ENCODE measurements at regions not wholly inside any gene's neighbourhood (a gene's known extent, or its start where the extent isn't known, plus 50 kb on each side); places are given as distances from the start of the nearest gene placed in this dataset.

DNA sequence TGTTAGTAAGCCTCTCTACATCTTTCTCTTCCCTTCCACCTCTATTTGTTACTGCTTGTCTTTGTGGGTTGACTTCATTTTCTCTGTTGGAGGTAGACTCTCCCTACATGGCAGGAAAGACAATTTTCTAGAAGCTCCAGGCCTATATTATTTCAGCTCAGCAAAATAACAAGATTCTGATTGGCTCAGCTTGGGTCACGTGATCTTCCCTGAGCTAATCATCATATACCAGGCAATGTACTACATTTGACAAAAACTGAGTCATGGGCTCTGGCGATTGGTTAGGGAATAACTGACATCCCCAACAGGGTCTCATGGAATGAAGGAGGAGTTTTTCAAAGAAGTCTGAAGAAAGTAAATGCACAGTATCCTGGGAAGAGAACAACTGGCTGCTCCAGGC is 65.6 kb upstream of the NR3C1 start:
- TF ChIP-seq FOXP2 (optimal IDR thresholded peaks at IDR 0.05; ENCODE audit: control extremely low read depth, extremely low read length, insufficient read depth), result no peak
- TF ChIP-seq POLR2AphosphoS5 (IDR thresholded peaks at IDR 0.05; ENCODE audit: borderline replicate concordance, low read depth, low read length), result no peak
- TF ChIP-seq EZH2 (IDR thresholded peaks at IDR 0.05), result no peak
- DNase-seq (ENCODE audit: low read depth, low spot score), result no peak

DNA sequence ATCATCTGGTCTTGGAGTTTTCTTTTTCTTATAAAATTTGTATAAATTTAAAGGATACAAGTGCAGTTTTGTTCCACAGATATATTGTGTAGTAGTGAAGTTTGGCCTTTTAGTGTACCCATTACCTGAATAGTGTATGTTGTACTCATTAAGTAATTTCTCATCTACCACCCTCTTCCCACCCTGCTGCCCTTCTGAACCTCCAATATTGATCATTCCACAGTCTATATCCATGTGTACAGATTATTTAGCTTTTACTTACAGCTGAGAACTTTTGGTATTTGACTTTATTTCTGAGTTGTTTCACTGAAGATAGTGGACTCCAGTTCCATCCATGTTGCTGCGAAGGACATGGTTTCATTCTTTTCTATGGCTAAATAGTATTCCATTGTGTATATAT is 63.1 kb upstream of the NR3C1 start:
- Histone ChIP-seq H3K4me3 (no peak overlapping the region), H3K27ac (no peak overlapping the region)
- TF ChIP-seq POLR2AphosphoS5 (IDR thresholded peaks at IDR 0.05; ENCODE audit: borderline replicate concordance, low read depth, low read length) (no peak), EZH2 (IDR thresholded peaks at IDR 0.05) (no peak), FOXP2 (optimal IDR thresholded peaks at IDR 0.05; ENCODE audit: control extremely low read depth, extremely low read length, insufficient read depth) (no peak)

More for the DNA sequence above, 65.6 kb upstream of the NR3C1 start:
- Histone ChIP-seq H3K36me3 (ENCODE audit: insufficient read depth, low read length) (no peaks in the 10 kb centered on the region), H3K9me3 (ENCODE audit: low read depth, low read length) (no peaks in the 10 kb centered on the region), H3K4me3 (no peak overlapping the region), H3K27ac (no peak overlapping the region), H3K9ac (ENCODE audit: insufficient read length) (no peak overlapping the region)

DNA sequence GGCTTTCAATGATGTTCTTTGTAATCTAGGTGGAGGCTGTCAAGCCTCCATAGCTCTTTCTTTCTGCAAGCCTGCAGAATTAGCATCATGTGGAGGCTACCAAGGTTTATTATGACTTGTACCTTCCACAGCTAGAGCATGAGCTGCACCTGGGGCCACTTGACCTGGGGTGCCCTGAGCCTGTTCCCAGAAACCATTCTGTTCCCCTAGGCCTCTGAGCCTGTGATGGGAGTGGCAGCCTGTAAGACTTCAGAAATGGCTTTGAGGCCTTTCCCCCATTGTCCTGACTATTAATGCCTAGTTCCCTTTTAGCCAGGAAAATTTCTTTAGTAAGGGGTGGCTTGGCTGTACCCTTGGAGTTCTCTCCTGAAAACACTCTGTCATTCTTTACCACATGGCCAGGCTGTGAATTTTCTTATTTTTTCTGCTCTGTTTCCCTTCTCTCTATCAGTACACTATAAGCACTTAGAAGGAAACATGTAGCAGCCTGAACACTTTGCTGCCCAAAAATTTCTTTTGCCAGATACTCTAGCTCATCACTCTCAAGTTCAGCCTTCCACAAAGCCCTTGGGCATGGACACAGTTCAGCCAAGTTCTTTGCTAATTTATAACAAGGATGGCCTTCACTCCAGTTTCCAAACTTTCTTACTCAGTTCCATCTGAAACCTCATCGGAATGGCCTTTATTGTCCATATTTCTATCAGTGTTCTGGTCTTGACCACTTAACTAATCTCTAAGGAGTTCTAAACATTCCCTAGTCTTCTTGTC is 61.4 kb upstream of the NR3C1 start:
- Histone ChIP-seq H3K27ac (no peak overlapping the region), H3K4me3 (no peak overlapping the region), H3K9me3 (ENCODE audit: low read depth, low read length) (no peaks in the 10 kb centered on the region), H3K36me3 (ENCODE audit: insufficient read depth, low read length) (no peaks in the 10 kb centered on the region), H3K9ac (ENCODE audit: insufficient read length) (no peak overlapping the region)
- no peak for TF ChIP-seq FOXP2 (optimal IDR thresholded peaks at IDR 0.05; ENCODE audit: control extremely low read depth, extremely low read length, insufficient read depth)
- no peak for TF ChIP-seq EZH2 (IDR thresholded peaks at IDR 0.05)
- TF ChIP-seq POLR2AphosphoS5 (IDR thresholded peaks at IDR 0.05; ENCODE audit: borderline replicate concordance, low read depth, low read length), result no peak
- DNase-seq (ENCODE audit: low read depth, low spot score), result no peak

More for the DNA sequence above, 63.1 kb upstream of the NR3C1 start:
- Histone ChIP-seq H3K9ac (ENCODE audit: insufficient read length) (no peak overlapping the region), H3K36me3 (ENCODE audit: insufficient read depth, low read length) (no peaks in the 10 kb centered on the region), H3K9me3 (ENCODE audit: low read depth, low read length) (no peaks in the 10 kb centered on the region)
- DNase-seq (ENCODE audit: low read depth, low spot score), result no peak

DNA sequence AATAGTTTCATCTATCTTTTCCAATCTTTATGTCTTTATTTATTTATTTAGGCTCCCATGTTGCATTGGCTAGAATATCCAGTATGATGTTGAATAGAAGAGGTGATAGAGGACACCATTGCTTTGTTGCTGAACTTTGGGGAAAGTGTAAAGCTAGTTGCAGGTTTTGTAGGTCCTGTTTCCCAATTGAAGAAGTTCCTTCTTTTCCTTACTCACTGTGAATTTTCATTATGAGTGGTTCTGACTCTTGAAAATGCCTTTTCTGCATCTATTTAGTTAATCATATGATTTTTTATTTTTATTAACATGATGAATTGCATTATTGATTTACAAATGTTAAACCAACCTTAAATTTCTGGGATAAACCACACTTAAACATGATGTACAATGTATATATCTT is 58.9 kb upstream of the NR3C1 start:
- no peak overlapping the region for H3K9ac ChIP-seq (ENCODE audit: insufficient read length)
- DNase-seq (ENCODE audit: low read depth, low spot score), result no peak
- no peak overlapping the region for H3K4me3 ChIP-seq
- H3K9me3 ChIP-seq (ENCODE audit: low read depth, low read length), result no peaks in the 10 kb centered on the region
- H3K27ac ChIP-seq, result no peak overlapping the region
- TF ChIP-seq EZH2 (IDR thresholded peaks at IDR 0.05) (no peak), POLR2AphosphoS5 (IDR thresholded peaks at IDR 0.05; ENCODE audit: borderline replicate concordance, low read depth, low read length) (no peak), FOXP2 (optimal IDR thresholded peaks at IDR 0.05; ENCODE audit: control extremely low read depth, extremely low read length, insufficient read depth) (no peak)
- no peaks in the 10 kb centered on the region for H3K36me3 ChIP-seq (ENCODE audit: insufficient read depth, low read length)

DNA sequence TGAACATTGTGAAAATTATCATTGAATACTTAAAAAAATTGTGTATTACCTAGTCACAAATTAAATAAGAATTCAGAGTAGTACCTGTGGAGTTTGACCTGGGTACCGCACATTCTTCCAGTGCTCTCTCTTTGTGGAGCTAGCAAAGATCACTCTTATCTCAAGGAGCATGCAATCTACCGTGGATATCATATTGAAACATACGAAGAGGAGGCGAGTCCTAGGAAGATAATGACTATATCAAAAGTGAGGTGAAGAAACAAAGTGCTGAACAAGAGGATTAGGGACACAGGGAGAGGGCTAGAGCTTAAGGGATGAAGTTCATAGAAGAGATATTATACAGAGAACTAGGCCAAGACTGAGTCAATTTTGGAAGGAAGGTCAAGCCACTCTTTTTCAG is 55.9 kb upstream of the NR3C1 start:
- H3K4me3 ChIP-seq, result no peak overlapping the region
- H3K9me3 ChIP-seq (ENCODE audit: low read depth, low read length), result no peaks in the 10 kb centered on the region
- TF ChIP-seq FOXP2 (optimal IDR thresholded peaks at IDR 0.05; ENCODE audit: control extremely low read depth, extremely low read length, insufficient read depth), result no peak
- TF ChIP-seq POLR2AphosphoS5 (IDR thresholded peaks at IDR 0.05; ENCODE audit: borderline replicate concordance, low read depth, low read length), result no peak
- no peak for TF ChIP-seq EZH2 (IDR thresholded peaks at IDR 0.05)
- DNase-seq (ENCODE audit: low read depth, low spot score), result no peak
- H3K36me3 ChIP-seq (ENCODE audit: insufficient read depth, low read length), result no peaks in the 10 kb centered on the region
- H3K9ac ChIP-seq (ENCODE audit: insufficient read length), result no peak overlapping the region
- no peak overlapping the region for H3K27ac ChIP-seq

DNA sequence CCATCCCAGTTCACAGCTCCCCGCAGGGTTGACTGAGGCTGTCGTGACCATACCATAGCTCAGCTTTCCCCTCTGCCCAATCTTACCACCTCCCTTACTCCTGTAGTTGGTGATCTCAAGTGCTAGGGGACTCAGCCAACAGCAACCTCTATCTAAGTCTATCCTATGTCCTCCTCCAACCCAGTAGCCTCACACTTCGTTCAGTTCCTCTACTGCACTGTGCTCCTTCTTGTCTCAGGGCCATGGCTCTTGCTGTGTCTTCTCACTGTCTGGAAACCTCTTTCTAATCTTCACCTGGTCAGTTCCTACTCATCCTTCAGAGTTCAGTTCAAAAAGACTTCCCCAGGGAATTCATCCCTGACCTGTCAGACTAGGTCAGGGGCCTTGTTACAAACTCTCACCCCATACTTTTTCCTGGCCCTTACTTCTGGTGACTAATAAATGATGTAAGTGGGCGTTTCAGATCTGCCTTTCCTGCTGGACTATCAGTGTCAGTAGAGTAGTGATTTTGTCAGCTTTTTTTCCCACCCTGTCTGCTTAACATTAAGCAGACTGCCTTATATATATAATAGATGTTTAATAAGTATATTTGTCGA is 53.6 kb upstream of the NR3C1 start:
- H3K27ac ChIP-seq, result no peak overlapping the region
- H3K36me3 ChIP-seq (ENCODE audit: insufficient read depth, low read length), result no peaks in the 10 kb centered on the region
- TF ChIP-seq EZH2 (IDR thresholded peaks at IDR 0.05), result no peak
- H3K9me3 ChIP-seq (ENCODE audit: low read depth, low read length), result no peaks in the 10 kb centered on the region
- no peak overlapping the region for H3K9ac ChIP-seq (ENCODE audit: insufficient read length)
- no peak for DNase-seq (ENCODE audit: low read depth, low spot score)
- H3K4me3 ChIP-seq, result no peak overlapping the region

DNA sequence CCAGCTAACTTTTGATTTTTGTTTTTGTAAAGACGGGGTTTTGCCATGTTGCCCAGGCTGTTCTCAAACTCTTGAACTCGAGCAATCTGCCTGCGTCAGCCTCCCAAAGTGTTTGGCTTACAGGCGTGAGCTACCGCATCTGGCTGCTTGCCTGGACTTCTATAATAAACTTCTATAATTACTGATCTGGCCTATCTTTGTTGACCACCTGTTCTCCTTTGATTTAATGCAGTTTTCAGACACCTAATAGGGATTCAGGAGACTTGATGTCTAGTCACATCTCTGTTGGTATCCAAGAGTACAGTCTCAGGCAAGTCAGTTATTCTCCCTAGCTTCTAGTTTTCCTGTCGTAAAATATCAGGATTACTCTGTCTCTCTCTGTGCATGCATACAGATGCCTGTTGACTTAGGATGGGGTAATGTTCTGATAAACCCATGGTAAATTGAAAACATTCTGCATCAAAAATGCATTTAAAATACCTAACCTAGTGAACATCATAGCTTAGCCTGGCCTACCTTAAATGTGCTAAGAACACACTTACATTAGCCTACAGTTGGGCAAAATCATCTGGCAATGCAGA is 51.5 kb upstream of the NR3C1 start:
- Histone ChIP-seq H3K9me3 (ENCODE audit: low read depth, low read length) (no peaks in the 10 kb centered on the region), H3K9ac (ENCODE audit: insufficient read length) (no peak overlapping the region), H3K4me3 (no peak overlapping the region), H3K36me3 (ENCODE audit: insufficient read depth, low read length) (no peaks in the 10 kb centered on the region), H3K27ac (no peak overlapping the region)
- TF ChIP-seq POLR2AphosphoS5 (IDR thresholded peaks at IDR 0.05; ENCODE audit: borderline replicate concordance, low read depth, low read length) (no peak), FOXP2 (optimal IDR thresholded peaks at IDR 0.05; ENCODE audit: control extremely low read depth, extremely low read length, insufficient read depth) (no peak), EZH2 (IDR thresholded peaks at IDR 0.05) (no peak)
- no peak for DNase-seq (ENCODE audit: low read depth, low spot score)

DNA sequence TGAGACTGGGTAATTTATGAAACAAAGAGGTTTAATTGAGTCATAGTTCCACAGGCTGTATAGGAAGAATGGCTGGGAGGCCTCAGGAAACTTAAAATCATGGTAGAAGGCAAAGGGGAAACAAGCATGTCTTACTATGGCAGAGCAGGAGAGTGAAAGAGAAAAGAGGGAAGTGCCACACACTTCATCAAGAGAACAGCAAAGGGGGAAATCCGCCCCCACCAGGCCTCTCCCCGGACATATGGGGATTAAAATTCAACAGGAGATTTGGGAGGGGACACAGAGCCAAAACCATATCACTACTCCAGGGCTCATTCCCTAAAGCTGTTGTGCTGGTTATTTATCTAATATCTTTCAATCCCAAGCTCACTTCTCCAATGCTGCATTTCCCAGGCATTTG is 50.2 kb upstream of the NR3C1 start:
- TF ChIP-seq POLR2AphosphoS5 (IDR thresholded peaks at IDR 0.05; ENCODE audit: borderline replicate concordance, low read depth, low read length) (no peak), FOXP2 (optimal IDR thresholded peaks at IDR 0.05; ENCODE audit: control extremely low read depth, extremely low read length, insufficient read depth) (no peak), EZH2 (IDR thresholded peaks at IDR 0.05) (no peak)
- no peak overlapping the region for H3K27ac ChIP-seq
- no peak overlapping the region for H3K9ac ChIP-seq (ENCODE audit: insufficient read length)
- no peak for DNase-seq (ENCODE audit: low read depth, low spot score)
- H3K36me3 ChIP-seq (ENCODE audit: insufficient read depth, low read length), result no peaks in the 10 kb centered on the region
- no peak overlapping the region for H3K4me3 ChIP-seq
- no peaks in the 10 kb centered on the region for H3K9me3 ChIP-seq (ENCODE audit: low read depth, low read length)

All from SK-N-MC (cell line).